C4-2B (cell line): ENCODE measurements at regions not wholly inside any gene's neighbourhood (a gene's known extent, or its start where the extent isn't known, plus 50 kb on each side); places are given as distances from the start of the nearest gene placed in this dataset.

Source experiments
- ZFX ChIP-seq: fragments of 450-650 bp; IDR thresholded peaks from 2 replicates; pipeline ENCODE4 v1.6.1; 2017
- TF ChIP-seq, protein P1 (sequence below): fragments of 450-650 bp; conservative IDR thresholded peaks from 2 replicates; pipeline ENCODE4 v1.5.1; 2017; ENCODE audit warnings: mild to moderate bottlenecking

DNA sequence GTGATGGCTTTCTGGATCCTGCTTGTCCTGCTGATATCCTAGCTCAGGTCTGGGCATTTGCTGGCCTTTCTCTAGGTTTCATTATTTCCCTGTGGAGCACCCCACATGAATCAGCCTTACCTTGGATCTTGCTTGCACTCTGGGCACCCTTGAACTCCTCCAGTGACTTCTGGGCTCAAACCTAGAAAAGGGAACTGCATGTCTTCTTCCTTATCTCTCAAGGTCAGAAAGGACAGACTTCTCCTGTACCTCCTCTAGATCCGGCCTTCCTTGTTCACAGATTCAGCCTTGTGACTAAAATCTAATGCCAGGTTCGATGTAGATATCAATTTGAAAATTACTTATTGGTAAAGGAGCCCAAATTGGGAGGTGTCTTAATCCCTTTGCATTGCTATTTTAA is 267.9 kb downstream of the PARP8 start:
- TF ChIP-seq, protein P1, sequence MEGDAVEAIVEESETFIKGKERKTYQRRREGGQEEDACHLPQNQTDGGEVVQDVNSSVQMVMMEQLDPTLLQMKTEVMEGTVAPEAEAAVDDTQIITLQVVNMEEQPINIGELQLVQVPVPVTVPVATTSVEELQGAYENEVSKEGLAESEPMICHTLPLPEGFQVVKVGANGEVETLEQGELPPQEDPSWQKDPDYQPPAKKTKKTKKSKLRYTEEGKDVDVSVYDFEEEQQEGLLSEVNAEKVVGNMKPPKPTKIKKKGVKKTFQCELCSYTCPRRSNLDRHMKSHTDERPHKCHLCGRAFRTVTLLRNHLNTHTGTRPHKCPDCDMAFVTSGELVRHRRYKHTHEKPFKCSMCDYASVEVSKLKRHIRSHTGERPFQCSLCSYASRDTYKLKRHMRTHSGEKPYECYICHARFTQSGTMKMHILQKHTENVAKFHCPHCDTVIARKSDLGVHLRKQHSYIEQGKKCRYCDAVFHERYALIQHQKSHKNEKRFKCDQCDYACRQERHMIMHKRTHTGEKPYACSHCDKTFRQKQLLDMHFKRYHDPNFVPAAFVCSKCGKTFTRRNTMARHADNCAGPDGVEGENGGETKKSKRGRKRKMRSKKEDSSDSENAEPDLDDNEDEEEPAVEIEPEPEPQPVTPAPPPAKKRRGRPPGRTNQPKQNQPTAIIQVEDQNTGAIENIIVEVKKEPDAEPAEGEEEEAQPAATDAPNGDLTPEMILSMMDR: no peak
- TF ChIP-seq ZFX: no peak
